GM23338 (cell line): ENCODE measurements at regions not wholly inside any gene's neighbourhood (a gene's known extent, or its start where the extent isn't known, plus 50 kb on each side); places are given as distances from the start of the nearest gene placed in this dataset.

Source experiments
- ATAC-seq: fragments of 200-7000 bp; cut with Tn5 transposase; 3 replicates; pipeline ENCODE4 v1.9.1; 2020
- DNase-seq: peaks from one replicate; pipeline ENCODE4 v3.0.0-alpha.2; 2015; ENCODE audit warnings: low spot score
- H2AFZ ChIP-seq: fragments of 200-600 bp; sonication (generic); 2 replicates; pipeline ENCODE4 v1.8.0; 2016; ENCODE audit warnings: antibody characterized with exemption, mild to moderate bottlenecking, moderate library complexity
- H3F3A ChIP-seq: fragments of 200-600 bp; sonication (generic); replicated peaks from 2 replicates; pipeline ENCODE4 v1.8.0; 2017; ENCODE audit warnings: antibody characterized with exemption, mixed run types, low read depth
- H3K27ac ChIP-seq: fragments of 200-600 bp; sonication (generic); 2 replicates; pipeline ENCODE4 v1.6.1; 2016; ENCODE audit warnings: low read depth
- H3K27me3 ChIP-seq: fragments of 200-600 bp; sonication (generic); 2 replicates; pipeline ENCODE4 v1.8.0; 2016; ENCODE audit warnings: mild to moderate bottlenecking, mixed run types, moderate library complexity; ENCODE audit not compliant: insufficient read depth
- H3K36me3 ChIP-seq: fragments of 200-600 bp; sonication (generic); 2 replicates; pipeline ENCODE4 v1.8.0; 2016; ENCODE audit warnings: mild to moderate bottlenecking; ENCODE audit not compliant: insufficient read depth
- H3K4me1 ChIP-seq: fragments of 200-600 bp; sonication (generic); 2 replicates; pipeline ENCODE4 v1.8.0; 2016; ENCODE audit warnings: mild to moderate bottlenecking, moderate library complexity; ENCODE audit not compliant: insufficient read depth
- H3K4me2 ChIP-seq: fragments of 200-600 bp; sonication (generic); 2 replicates; pipeline ENCODE4 v1.7.1; 2017; ENCODE audit warnings: mixed run types
- H3K4me3 ChIP-seq: fragments of 200-600 bp; sonication (generic); 2 replicates; pipeline ENCODE4 v1.6.1; 2016; ENCODE audit warnings: mixed run types
- H3K79me2 ChIP-seq: fragments of 200-600 bp; sonication (generic); replicated peaks from 2 replicates; pipeline ENCODE4 v1.8.0; 2017; ENCODE audit warnings: mild to moderate bottlenecking; ENCODE audit not compliant: insufficient read depth
- H3K9me2 ChIP-seq: fragments of 200-600 bp; sonication (generic); 2 replicates; pipeline ENCODE4 v1.8.0; 2017; ENCODE audit not compliant: insufficient read depth
- H4K20me1 ChIP-seq: fragments of 200-600 bp; sonication (generic); replicated peaks from 2 replicates; pipeline ENCODE4 v1.8.0; 2017; ENCODE audit warnings: mild to moderate bottlenecking; ENCODE audit not compliant: insufficient read depth
- H3K27ac Mint-ChIP-seq: 2 replicates; pipeline ENCODE4 v1.8.0; 2020; ENCODE audit warnings: inconsistent platforms, mild to moderate bottlenecking, moderate library complexity, mixed read lengths
- H3K27me3 Mint-ChIP-seq: 3 replicates; pipeline ENCODE4 v1.8.0; 2022; ENCODE audit warnings: low read depth, mild to moderate bottlenecking, moderate library complexity, mixed read lengths, inconsistent platforms; ENCODE audit not compliant: insufficient read depth, poor library complexity
- H3K36me3 Mint-ChIP-seq: 3 replicates; pipeline ENCODE4 v1.8.0; 2021; ENCODE audit warnings: low read depth, mild to moderate bottlenecking, inconsistent platforms, moderate library complexity, mixed read lengths
- H3K4me1 Mint-ChIP-seq: 3 replicates; pipeline ENCODE4 v1.8.0; 2020; ENCODE audit warnings: mild to moderate bottlenecking, inconsistent platforms, mixed read lengths
- H3K4me3 Mint-ChIP-seq: 3 replicates; pipeline ENCODE4 v1.8.0; 2021; ENCODE audit warnings: moderate library complexity, mild to moderate bottlenecking, inconsistent platforms, mixed read lengths
- H3K9me3 Mint-ChIP-seq: 3 replicates; pipeline ENCODE4 v1.8.0; 2020; ENCODE audit warnings: moderate library complexity, mild to moderate bottlenecking, inconsistent platforms, mixed read lengths
- CTCF ChIP-seq, 2 experiments: fragments of 200-600 bp in 1 of 2; sonication (generic) in 1 of 2; conservative IDR thresholded peaks; 2 replicates each; pipeline versions ENCODE4 v1.5.1 to v1.6.1; 2016 to 2017; ENCODE audit warnings: antibody characterized with exemption in 2 of 2, low read depth in 2 of 2, mild to moderate bottlenecking in 2 of 2, moderate library complexity in 1 of 2
- ETS1 ChIP-seq: IDR thresholded peaks from 2 replicates; pipeline ENCODE4 v1.6.1; 2016; ENCODE audit warnings: antibody characterized with exemption
- EZH2 ChIP-seq: fragments of 200-600 bp; sonication (generic); IDR thresholded peaks from one replicate; pipeline ENCODE4 v1.8.0; 2017; ENCODE audit warnings: antibody characterized with exemption, mild to moderate bottlenecking, low read depth; ENCODE audit not compliant: unreplicated experiment
- EZH2phosphoT487 ChIP-seq: fragments of 200-600 bp; sonication (generic); IDR thresholded peaks from one replicate; pipeline ENCODE4 v1.8.1; 2018; ENCODE audit warnings: antibody characterized with exemption; ENCODE audit not compliant: unreplicated experiment
- JUNB ChIP-seq: IDR thresholded peaks from one replicate; pipeline ENCODE4 v1.6.1; 2016; ENCODE audit warnings: antibody characterized with exemption; ENCODE audit not compliant: unreplicated experiment
- POLR2AphosphoS5 ChIP-seq: IDR thresholded peaks from 2 replicates; pipeline ENCODE4 v1.6.1; 2016; ENCODE audit warnings: antibody characterized with exemption, low read depth
- ZNF114 ChIP-seq: fragments of 250-450 bp; sonication (Bioruptor Pico); IDR thresholded peaks from 2 replicates; pipeline ENCODE4 v1.5.0; 2020; ENCODE audit warnings: mild to moderate bottlenecking, moderate library complexity
- ZNF331 ChIP-seq: fragments of 250-450 bp; sonication (Bioruptor Pico); IDR thresholded peaks from 2 replicates; pipeline ENCODE4 v1.5.0; 2020; ENCODE audit warnings: low read depth, mild to moderate bottlenecking, moderate library complexity
- ZNF462 ChIP-seq: fragments of 250-450 bp; sonication (Bioruptor Pico); IDR thresholded peaks from 2 replicates; pipeline ENCODE4 v1.5.0; 2020; ENCODE audit warnings: mild to moderate bottlenecking, moderate library complexity
- TF ChIP-seq, protein P1 (sequence below): IDR thresholded peaks from one replicate; pipeline ENCODE4 v1.6.1; 2018; ENCODE audit warnings: antibody characterized with exemption; ENCODE audit not compliant: unreplicated experiment

DNA sequence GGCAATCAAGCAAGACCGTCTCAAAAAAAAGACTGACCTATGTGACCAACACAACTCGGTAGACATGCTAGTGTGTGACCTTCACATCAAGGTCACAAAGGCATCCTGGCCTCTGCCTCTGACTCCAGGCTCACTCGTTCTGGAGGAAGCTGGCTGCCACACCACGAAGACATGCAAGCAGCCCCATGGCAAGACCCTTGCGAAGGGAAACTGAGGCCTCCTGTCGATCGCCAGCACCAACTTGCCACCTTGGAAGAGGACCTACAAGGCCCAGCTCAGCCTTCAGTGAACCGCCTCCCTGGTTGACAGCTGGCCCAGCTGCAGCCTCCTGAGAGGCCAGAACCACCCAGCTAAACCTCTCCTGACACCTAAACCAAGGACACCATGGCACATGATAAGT lies 79.3 kb upstream of the ASAP2 start:
- DNase-seq (no peak), ATAC-seq (no peak)
- H3K4me3 ChIP-seq: no peak overlapping the region
- H3K4me1 ChIP-seq: no peaks in the 10 kb centered on the region
- no peak overlapping the region for H3K4me3 Mint-ChIP-seq
- peaks cover 13% of the 10 kb centered on the region for H3K9me3 Mint-ChIP-seq
- no peaks in the 10 kb centered on the region for H4K20me1 ChIP-seq
- H3K79me2 ChIP-seq: no peaks in the 10 kb centered on the region
- no peak overlapping the region for H3K4me2 ChIP-seq
- peaks cover 8% of the 10 kb centered on the region for H3K36me3 Mint-ChIP-seq
- no peaks in the 10 kb centered on the region; the same call in 2 of the 3 replicates for H3K4me1 Mint-ChIP-seq
- no peak overlapping the region for H3K27ac Mint-ChIP-seq
- H2AFZ ChIP-seq: no peak overlapping the region
- TF ChIP-seq ETS1 (no peak), JUNB (no peak), ZNF331 (CRISPR knock-in tag) (no peak), EZH2 (no peak)
- H3K9me2 ChIP-seq: no peaks in the 10 kb centered on the region
- peaks cover 6% of the 10 kb centered on the region for H3K27me3 Mint-ChIP-seq
- H3F3A ChIP-seq: no peaks in the 10 kb centered on the region
- H3K27me3 ChIP-seq: no peaks in the 10 kb centered on the region
- no peak overlapping the region for H3K27ac ChIP-seq
- H3K36me3 ChIP-seq: no peaks in the 10 kb centered on the region; the same call in 1 of the 2 replicates

- DNase-seq: no peak
- Histone ChIP-seq H3K79me2 (no peaks in the 10 kb centered on the region), H3K36me3 (no peaks in the 10 kb centered on the region), H2AFZ (no peak overlapping the region), H3K4me2 (no peak overlapping the region), H4K20me1 (no peaks in the 10 kb centered on the region), H3K9me2 (no peaks in the 10 kb centered on the region), H3K4me3 (no peak overlapping the region), H3K27ac (no peak overlapping the region), H3F3A (no peaks in the 10 kb centered on the region), H3K27me3 (no peaks in the 10 kb centered on the region), H3K4me1 (no peaks in the 10 kb centered on the region)
- Mint-ChIP-seq H3K4me1 (no peaks in the 10 kb centered on the region; the same call in 2 of the 3 replicates), H3K36me3 (peaks cover 8% of the 10 kb centered on the region), H3K27me3 (peaks cover 6% of the 10 kb centered on the region), H3K9me3 (peaks cover 12% of the 10 kb centered on the region), H3K27ac (no peak overlapping the region), H3K4me3 (no peak overlapping the region)
- no peak for ATAC-seq
- TF ChIP-seq CTCF (conservative IDR thresholded peaks at IDR 0.05; ENCODE audit: low read depth in 2 of 2): no peak
- TF ChIP-seq POLR2AphosphoS5: no peak
- TF ChIP-seq JUNB: no peak
- TF ChIP-seq ZNF331 (CRISPR knock-in tag): no peak
- no peak for TF ChIP-seq ZNF462
- TF ChIP-seq ZNF114: no peak
- TF ChIP-seq EZH2phosphoT487: no peak
- TF ChIP-seq, protein P1, sequence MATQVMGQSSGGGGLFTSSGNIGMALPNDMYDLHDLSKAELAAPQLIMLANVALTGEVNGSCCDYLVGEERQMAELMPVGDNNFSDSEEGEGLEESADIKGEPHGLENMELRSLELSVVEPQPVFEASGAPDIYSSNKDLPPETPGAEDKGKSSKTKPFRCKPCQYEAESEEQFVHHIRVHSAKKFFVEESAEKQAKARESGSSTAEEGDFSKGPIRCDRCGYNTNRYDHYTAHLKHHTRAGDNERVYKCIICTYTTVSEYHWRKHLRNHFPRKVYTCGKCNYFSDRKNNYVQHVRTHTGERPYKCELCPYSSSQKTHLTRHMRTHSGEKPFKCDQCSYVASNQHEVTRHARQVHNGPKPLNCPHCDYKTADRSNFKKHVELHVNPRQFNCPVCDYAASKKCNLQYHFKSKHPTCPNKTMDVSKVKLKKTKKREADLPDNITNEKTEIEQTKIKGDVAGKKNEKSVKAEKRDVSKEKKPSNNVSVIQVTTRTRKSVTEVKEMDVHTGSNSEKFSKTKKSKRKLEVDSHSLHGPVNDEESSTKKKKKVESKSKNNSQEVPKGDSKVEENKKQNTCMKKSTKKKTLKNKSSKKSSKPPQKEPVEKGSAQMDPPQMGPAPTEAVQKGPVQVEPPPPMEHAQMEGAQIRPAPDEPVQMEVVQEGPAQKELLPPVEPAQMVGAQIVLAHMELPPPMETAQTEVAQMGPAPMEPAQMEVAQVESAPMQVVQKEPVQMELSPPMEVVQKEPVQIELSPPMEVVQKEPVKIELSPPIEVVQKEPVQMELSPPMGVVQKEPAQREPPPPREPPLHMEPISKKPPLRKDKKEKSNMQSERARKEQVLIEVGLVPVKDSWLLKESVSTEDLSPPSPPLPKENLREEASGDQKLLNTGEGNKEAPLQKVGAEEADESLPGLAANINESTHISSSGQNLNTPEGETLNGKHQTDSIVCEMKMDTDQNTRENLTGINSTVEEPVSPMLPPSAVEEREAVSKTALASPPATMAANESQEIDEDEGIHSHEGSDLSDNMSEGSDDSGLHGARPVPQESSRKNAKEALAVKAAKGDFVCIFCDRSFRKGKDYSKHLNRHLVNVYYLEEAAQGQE: no peak
Observed at GRCh38 chr2:9126540-9126939, 80.1 kb upstream of the ASAP2 start.
